WTC11 (cell line): ENCODE measurements at regions not wholly inside any gene's neighbourhood (a gene's known extent, or its start where the extent isn't known, plus 50 kb on each side); places are given as distances from the start of the nearest gene placed in this dataset.

Source experiments
- ATAC-seq: fragments of 200-7000 bp; cut with Tn5 transposase; 2 replicates; pipeline ENCODE4 v1.10.0; 2021; ENCODE audit warnings: mild to moderate bottlenecking, moderate library complexity
- CTCF ChIA-PET: fragments of 300-600 bp; sonication (Branson Sonifier 250); formaldehyde crosslinking; loops from one replicate; lab custom pipeline; 2021; ENCODE audit warnings: antibody characterized with exemption; lab: Charles Lee
- POLR2A ChIA-PET: fragments of 350-600 bp; sonication (Branson Sonifier 250); formaldehyde crosslinking; loops from one replicate; lab custom pipeline; 2021; ENCODE audit warnings: antibody characterized with exemption; lab: Charles Lee
- DNase-seq: peaks from one replicate; pipeline ENCODE4 v3.0.0; 2021; ENCODE audit warnings: low spot score
- H3K27ac Mint-ChIP-seq: 2 replicates; pipeline ENCODE4 v1.8.0; 2021; ENCODE audit warnings: mixed read lengths
- H3K27me3 Mint-ChIP-seq: 2 replicates; pipeline ENCODE4 v1.8.0; 2021; ENCODE audit warnings: low read depth, mild to moderate bottlenecking, moderate library complexity, mixed read lengths
- H3K36me3 Mint-ChIP-seq: 2 replicates; pipeline ENCODE4 v1.8.0; 2021; ENCODE audit warnings: mixed read lengths
- H3K4me1 Mint-ChIP-seq: 2 replicates; pipeline ENCODE4 v1.8.0; 2022; ENCODE audit warnings: mixed read lengths
- H3K4me3 Mint-ChIP-seq: 2 replicates; pipeline ENCODE4 v1.8.0; 2021; ENCODE audit warnings: mild to moderate bottlenecking, moderate library complexity, mixed read lengths
- H3K9me3 Mint-ChIP-seq: 2 replicates; pipeline ENCODE4 v1.8.0; 2021; ENCODE audit warnings: mixed read lengths
- FOXJ3 ChIP-seq: sonication (generic); formaldehyde crosslinking; IDR thresholded peaks from 2 replicates; pipeline ENCODE4 v1.9.0; 2021; ENCODE audit warnings: missing genetic modification reagents, mild to moderate bottlenecking, borderline replicate concordance
- GABPB1 ChIP-seq: sonication (generic); formaldehyde crosslinking; IDR thresholded peaks from 2 replicates; pipeline ENCODE4 v1.8.1; 2023; ENCODE audit warnings: mild to moderate bottlenecking, missing genetic modification reagents
- JAZF1 ChIP-seq: fragments of 250-450 bp; sonication (Bioruptor Pico); IDR thresholded peaks from 2 replicates; pipeline ENCODE4 v1.9.0; 2021; ENCODE audit warnings: moderate library complexity, mild to moderate bottlenecking, inconsistent platforms
- JUN ChIP-seq: sonication (generic); formaldehyde crosslinking; IDR thresholded peaks from 2 replicates; pipeline ENCODE4 v1.8.0; 2023; ENCODE audit warnings: mild to moderate bottlenecking, missing genetic modification reagents
- MYBL2 ChIP-seq: sonication (generic); formaldehyde crosslinking; IDR thresholded peaks from 2 replicates; pipeline ENCODE4 v1.8.1; 2023; ENCODE audit warnings: mild to moderate bottlenecking, moderate library complexity, missing genetic modification reagents
- NFATC4 ChIP-seq: fragments of 250-450 bp; sonication (Bioruptor Pico); IDR thresholded peaks from 2 replicates; pipeline ENCODE4 v1.9.0; 2021; ENCODE audit warnings: mild to moderate bottlenecking
- NFE2L1 ChIP-seq: sonication (generic); formaldehyde crosslinking; IDR thresholded peaks from 2 replicates; pipeline ENCODE4 v1.8.1; 2023; ENCODE audit warnings: missing genetic modification reagents
- NR2C2 ChIP-seq: sonication (generic); formaldehyde crosslinking; IDR thresholded peaks from 2 replicates; pipeline ENCODE4 v1.8.0; 2022; ENCODE audit warnings: mild to moderate bottlenecking, missing genetic modification reagents
- PRRX2 ChIP-seq: fragments of 250-450 bp; sonication (Bioruptor Pico); IDR thresholded peaks from 2 replicates; pipeline ENCODE4 v1.8.0; 2021; ENCODE audit warnings: mild to moderate bottlenecking
- RELA ChIP-seq: sonication (generic); formaldehyde crosslinking; IDR thresholded peaks from 2 replicates; pipeline ENCODE4 v1.8.1; 2022; ENCODE audit warnings: missing genetic modification reagents, mild to moderate bottlenecking, borderline replicate concordance
- SP1 ChIP-seq: sonication (generic); formaldehyde crosslinking; conservative IDR thresholded peaks from 2 replicates; pipeline ENCODE4 v1.8.1; 2022; ENCODE audit warnings: missing genetic modification reagents
- TEAD1 ChIP-seq: sonication (generic); formaldehyde crosslinking; IDR thresholded peaks from 2 replicates; pipeline ENCODE4 v1.8.0; 2022; ENCODE audit warnings: mild to moderate bottlenecking, missing genetic modification reagents
- ZBTB21 ChIP-seq: sonication (generic); formaldehyde crosslinking; IDR thresholded peaks from 2 replicates; pipeline ENCODE4 v1.8.1; 2023; ENCODE audit warnings: mild to moderate bottlenecking, missing genetic modification reagents, borderline replicate concordance
- ZNF138 ChIP-seq: sonication (generic); formaldehyde crosslinking; conservative IDR thresholded peaks from 2 replicates; pipeline ENCODE4 v1.8.1; 2022; ENCODE audit warnings: mild to moderate bottlenecking, moderate library complexity, missing genetic modification reagents
- ZNF671 ChIP-seq: fragments of 250-450 bp; sonication (Bioruptor Pico); IDR thresholded peaks from 2 replicates; pipeline ENCODE4 v1.8.0; 2021; ENCODE audit warnings: mild to moderate bottlenecking
- TF ChIP-seq, protein P1 (sequence below): fragments of 250-450 bp; sonication (Bioruptor Pico); conservative IDR thresholded peaks from 2 replicates; pipeline ENCODE4 v1.9.0; 2021; ENCODE audit warnings: mild to moderate bottlenecking
- TF ChIP-seq, protein P2 (sequence below): sonication (generic); formaldehyde crosslinking; IDR thresholded peaks from 2 replicates; pipeline ENCODE4 v1.8.0; 2023; ENCODE audit warnings: missing genetic modification reagents
- TF ChIP-seq, protein P3 (sequence below): fragments of 250-450 bp; sonication (Bioruptor Pico); IDR thresholded peaks from 2 replicates; pipeline ENCODE4 v1.9.0; 2021; ENCODE audit warnings: mild to moderate bottlenecking
- TF ChIP-seq, protein P4 (sequence below): sonication (generic); formaldehyde crosslinking; IDR thresholded peaks from 2 replicates; pipeline ENCODE4 v1.8.0; 2022; ENCODE audit warnings: missing genetic modification reagents
- TF ChIP-seq, protein P5 (sequence below): fragments of 250-450 bp; sonication (Bioruptor Pico); IDR thresholded peaks from 2 replicates; pipeline ENCODE4 v1.9.0; 2021; ENCODE audit warnings: mild to moderate bottlenecking, borderline replicate concordance

DNA sequence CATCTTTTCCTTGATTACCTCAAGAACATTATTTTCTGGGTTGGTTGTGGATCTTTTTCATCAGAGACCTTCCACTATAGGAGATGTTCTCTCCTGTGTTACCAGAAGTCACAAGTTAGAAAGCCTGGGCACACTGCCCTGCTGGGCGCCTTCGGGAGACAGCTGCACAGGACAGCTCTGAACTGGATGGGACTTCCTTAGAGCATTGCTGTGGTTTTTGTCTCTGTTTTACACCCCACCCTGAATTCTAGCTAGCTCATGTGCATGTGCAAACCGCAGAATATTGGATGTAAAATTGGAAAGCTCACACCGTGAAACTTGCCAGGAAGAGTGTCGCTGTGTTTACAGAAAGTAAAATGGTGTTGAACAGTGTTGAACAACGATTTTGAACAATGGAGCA lies 54.4 kb upstream of the SEC61G start (continued):
- no peak for TF ChIP-seq SP1 (CRISPR knock-in tag)

DNA sequence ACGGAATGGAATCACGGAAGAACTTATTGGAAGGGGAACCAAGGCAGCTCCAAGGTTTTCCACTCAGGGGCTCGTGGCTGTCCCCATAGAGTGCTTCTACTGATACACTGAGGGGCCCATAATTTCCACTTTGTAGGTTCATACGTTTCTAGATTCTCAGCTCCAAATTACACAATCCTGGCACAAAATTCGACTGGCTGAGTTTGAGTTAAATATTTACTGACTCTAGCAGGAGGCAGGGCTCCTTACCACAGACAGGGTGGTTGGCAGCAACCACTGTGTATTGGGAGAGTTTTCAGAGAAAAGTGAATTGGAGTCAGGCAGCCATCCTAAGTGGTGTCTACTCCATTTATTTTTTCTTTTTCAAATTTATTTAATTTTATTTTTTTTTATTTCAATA lies 55.4 kb upstream of the SEC61G start:
- peaks cover 4% of the 10 kb centered on the region for H3K36me3 Mint-ChIP-seq
- H3K9me3 Mint-ChIP-seq: peaks cover 8% of the 10 kb centered on the region
- ATAC-seq (no peak), DNase-seq (no peak)
- no peak overlapping the region for H3K27ac Mint-ChIP-seq
- POLR2A ChIA-PET: no interaction called here
- H3K4me3 Mint-ChIP-seq: no peak overlapping the region
- H3K27me3 Mint-ChIP-seq: no peaks in the 10 kb centered on the region; the same call in 1 of the 2 replicates
- peaks cover 15% of the 10 kb centered on the region for H3K4me1 Mint-ChIP-seq
- TF ChIP-seq TEAD1 (CRISPR knock-in tag): no peak
- TF ChIP-seq, protein P1, sequence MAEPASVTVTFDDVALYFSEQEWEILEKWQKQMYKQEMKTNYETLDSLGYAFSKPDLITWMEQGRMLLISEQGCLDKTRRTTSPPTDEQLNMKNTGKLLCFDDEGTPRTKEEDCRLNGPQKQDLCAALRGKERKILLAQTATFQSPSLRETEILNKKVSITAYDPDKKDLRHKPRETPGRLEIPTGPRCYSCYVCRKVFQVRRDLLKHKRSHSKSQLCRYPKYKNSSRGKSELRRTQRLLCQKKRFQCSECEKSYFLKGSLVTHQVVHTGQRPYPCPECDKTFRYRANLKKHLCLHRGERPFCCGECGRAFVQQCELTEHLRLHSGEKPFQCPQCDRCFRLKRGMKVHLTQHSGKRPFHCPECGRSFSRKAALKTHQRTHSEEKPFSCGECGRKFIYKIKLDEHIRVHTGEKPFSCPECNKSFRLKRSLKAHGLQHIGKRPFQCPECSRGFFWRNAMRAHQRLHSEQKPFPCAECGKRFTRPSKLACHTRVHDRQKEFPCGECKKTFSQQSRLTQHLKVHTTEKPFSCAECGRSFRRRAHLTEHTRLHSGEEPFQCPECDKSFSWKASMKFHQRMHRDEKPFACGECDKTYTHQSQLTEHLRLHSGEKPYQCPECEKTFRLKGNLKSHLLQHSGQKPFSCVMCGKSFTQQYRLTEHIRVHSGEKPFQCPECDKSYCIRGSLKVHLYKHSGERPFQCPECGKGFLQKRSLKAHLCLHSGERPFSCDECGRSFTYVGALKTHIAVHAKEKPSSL (CRISPR knock-in tag): no peak
- no peak for TF ChIP-seq PRRX2
- TF ChIP-seq ZBTB21 (CRISPR knock-in tag): no peak
- TF ChIP-seq JUN (CRISPR knock-in tag): no peak
- TF ChIP-seq NFATC4 (CRISPR knock-in tag): no peak
- TF ChIP-seq SP1 (CRISPR knock-in tag): no peak
- TF ChIP-seq, protein P2, sequence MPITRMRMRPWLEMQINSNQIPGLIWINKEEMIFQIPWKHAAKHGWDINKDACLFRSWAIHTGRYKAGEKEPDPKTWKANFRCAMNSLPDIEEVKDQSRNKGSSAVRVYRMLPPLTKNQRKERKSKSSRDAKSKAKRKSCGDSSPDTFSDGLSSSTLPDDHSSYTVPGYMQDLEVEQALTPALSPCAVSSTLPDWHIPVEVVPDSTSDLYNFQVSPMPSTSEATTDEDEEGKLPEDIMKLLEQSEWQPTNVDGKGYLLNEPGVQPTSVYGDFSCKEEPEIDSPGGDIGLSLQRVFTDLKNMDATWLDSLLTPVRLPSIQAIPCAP (CRISPR knock-in tag): no peak
- TF ChIP-seq, all 79 proteins: peak for 0
- CTCF ChIA-PET: no interaction called here

DNA sequence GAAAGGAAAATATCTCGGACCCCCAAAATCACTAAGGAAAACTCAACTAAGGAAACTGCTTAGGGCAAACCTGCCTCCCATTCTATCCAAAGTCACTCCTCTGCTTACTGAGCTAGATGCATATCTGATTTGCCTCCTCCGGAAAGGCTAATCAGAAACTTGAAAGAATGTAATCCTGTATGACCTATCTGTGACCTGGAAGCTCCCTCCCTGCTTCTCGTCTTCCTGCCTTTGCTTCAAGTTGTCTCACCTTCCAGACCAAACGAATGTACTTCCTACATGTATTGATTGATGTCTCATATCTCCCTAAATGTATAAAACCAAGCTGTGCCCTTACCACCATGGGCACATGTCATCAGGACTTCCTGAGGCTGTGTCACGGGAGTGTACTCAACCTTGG lies 58.1 kb upstream of the SEC61G start:
- Mint-ChIP-seq H3K4me3 (no peak overlapping the region), H3K27me3 (no peaks in the 10 kb centered on the region), H3K36me3 (no peaks in the 10 kb centered on the region), H3K27ac (no peak overlapping the region), H3K9me3 (no peaks in the 10 kb centered on the region), H3K4me1 (peaks cover 15% of the 10 kb centered on the region)
- DNase-seq (no peak), ATAC-seq (no peak)
- ChIA-PET CTCF (interaction anchor here (2.6 kb wide), 1 partner anchor 29 kb away, joined by 8 read pairs; no protein-coding TSS in a partner anchor), POLR2A (no interaction called here)
- TF ChIP-seq, protein P3, sequence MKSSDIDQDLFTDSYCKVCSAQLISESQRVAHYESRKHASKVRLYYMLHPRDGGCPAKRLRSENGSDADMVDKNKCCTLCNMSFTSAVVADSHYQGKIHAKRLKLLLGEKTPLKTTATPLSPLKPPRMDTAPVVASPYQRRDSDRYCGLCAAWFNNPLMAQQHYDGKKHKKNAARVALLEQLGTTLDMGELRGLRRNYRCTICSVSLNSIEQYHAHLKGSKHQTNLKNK (CRISPR knock-in tag): no peak
- no peak for TF ChIP-seq RELA (CRISPR knock-in tag)
- no peak for TF ChIP-seq FOXJ3 (CRISPR knock-in tag)
- no peak for TF ChIP-seq NFE2L1 (CRISPR knock-in tag)
- TF ChIP-seq, protein P4, sequence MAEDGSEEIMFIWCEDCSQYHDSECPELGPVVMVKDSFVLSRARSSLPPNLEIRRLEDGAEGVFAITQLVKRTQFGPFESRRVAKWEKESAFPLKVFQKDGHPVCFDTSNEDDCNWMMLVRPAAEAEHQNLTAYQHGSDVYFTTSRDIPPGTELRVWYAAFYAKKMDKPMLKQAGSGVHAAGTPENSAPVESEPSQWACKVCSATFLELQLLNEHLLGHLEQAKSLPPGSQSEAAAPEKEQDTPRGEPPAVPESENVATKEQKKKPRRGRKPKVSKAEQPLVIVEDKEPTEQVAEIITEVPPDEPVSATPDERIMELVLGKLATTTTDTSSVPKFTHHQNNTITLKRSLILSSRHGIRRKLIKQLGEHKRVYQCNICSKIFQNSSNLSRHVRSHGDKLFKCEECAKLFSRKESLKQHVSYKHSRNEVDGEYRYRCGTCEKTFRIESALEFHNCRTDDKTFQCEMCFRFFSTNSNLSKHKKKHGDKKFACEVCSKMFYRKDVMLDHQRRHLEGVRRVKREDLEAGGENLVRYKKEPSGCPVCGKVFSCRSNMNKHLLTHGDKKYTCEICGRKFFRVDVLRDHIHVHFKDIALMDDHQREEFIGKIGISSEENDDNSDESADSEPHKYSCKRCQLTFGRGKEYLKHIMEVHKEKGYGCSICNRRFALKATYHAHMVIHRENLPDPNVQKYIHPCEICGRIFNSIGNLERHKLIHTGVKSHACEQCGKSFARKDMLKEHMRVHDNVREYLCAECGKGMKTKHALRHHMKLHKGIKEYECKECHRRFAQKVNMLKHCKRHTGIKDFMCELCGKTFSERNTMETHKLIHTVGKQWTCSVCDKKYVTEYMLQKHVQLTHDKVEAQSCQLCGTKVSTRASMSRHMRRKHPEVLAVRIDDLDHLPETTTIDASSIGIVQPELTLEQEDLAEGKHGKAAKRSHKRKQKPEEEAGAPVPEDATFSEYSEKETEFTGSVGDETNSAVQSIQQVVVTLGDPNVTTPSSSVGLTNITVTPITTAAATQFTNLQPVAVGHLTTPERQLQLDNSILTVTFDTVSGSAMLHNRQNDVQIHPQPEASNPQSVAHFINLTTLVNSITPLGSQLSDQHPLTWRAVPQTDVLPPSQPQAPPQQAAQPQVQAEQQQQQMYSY (CRISPR knock-in tag): no peak
- TF ChIP-seq ZNF671: no peak
- TF ChIP-seq JAZF1: no peak
- TF ChIP-seq GABPB1 (CRISPR knock-in tag): no peak
- TF ChIP-seq MYBL2 (CRISPR knock-in tag): no peak
- TF ChIP-seq ZNF138 (CRISPR knock-in tag): no peak
- no peak for TF ChIP-seq SP1 (CRISPR knock-in tag)
- no peak for TF ChIP-seq NR2C2 (CRISPR knock-in tag)
- no peak for TF ChIP-seq ZBTB21 (CRISPR knock-in tag)
- TF ChIP-seq, protein P5, sequence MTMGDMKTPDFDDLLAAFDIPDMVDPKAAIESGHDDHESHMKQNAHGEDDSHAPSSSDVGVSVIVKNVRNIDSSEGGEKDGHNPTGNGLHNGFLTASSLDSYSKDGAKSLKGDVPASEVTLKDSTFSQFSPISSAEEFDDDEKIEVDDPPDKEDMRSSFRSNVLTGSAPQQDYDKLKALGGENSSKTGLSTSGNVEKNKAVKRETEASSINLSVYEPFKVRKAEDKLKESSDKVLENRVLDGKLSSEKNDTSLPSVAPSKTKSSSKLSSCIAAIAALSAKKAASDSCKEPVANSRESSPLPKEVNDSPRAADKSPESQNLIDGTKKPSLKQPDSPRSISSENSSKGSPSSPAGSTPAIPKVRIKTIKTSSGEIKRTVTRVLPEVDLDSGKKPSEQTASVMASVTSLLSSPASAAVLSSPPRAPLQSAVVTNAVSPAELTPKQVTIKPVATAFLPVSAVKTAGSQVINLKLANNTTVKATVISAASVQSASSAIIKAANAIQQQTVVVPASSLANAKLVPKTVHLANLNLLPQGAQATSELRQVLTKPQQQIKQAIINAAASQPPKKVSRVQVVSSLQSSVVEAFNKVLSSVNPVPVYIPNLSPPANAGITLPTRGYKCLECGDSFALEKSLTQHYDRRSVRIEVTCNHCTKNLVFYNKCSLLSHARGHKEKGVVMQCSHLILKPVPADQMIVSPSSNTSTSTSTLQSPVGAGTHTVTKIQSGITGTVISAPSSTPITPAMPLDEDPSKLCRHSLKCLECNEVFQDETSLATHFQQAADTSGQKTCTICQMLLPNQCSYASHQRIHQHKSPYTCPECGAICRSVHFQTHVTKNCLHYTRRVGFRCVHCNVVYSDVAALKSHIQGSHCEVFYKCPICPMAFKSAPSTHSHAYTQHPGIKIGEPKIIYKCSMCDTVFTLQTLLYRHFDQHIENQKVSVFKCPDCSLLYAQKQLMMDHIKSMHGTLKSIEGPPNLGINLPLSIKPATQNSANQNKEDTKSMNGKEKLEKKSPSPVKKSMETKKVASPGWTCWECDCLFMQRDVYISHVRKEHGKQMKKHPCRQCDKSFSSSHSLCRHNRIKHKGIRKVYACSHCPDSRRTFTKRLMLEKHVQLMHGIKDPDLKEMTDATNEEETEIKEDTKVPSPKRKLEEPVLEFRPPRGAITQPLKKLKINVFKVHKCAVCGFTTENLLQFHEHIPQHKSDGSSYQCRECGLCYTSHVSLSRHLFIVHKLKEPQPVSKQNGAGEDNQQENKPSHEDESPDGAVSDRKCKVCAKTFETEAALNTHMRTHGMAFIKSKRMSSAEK (CRISPR knock-in tag): no peak
